ENCODE measurements at regions not wholly inside any gene's neighbourhood (a gene's known extent, or its start where the extent isn't known, plus 50 kb on each side); places are given as distances from the start of the nearest gene placed in this dataset.

GRCh38 chr7:131182446-131183058, 145.1 kb upstream of the MKLN1 start:
- RAD21 ChIA-PET (ENCODE audit: low non-redundant PET in 1 of 2, low total read pairs in 2 of 2, uncharacterized antibody in 2 of 2, unreplicated experiment in 2 of 2), result no interaction called here
- Histone ChIP-seq H3K27ac (ENCODE audit: low read depth, low read length) (no peak overlapping the region), H3K4me3 (replicated peaks in 1 of 2; ENCODE audit: low read depth in 1 of 2, low read length in 2 of 2) (no peak overlapping the region), H3K36me3 (ENCODE audit: control insufficient read depth in 1 of 2, insufficient read depth in 2 of 2, low read length in 2 of 2) (no peaks in the 10 kb centered on the region), H3K9me3 (ENCODE audit: control insufficient read depth in 1 of 2, insufficient read depth in 1 of 2, low read depth in 1 of 2, low read length in 2 of 2) (no peaks in the 10 kb centered on the region), H3K4me2 (ENCODE audit: low read length) (no peak overlapping the region), H3K9me2 (ENCODE audit: insufficient read depth) (no peaks in the 10 kb centered on the region), H3K79me2 (ENCODE audit: insufficient read depth, low read length) (no peaks in the 10 kb centered on the region), H2AFZ (ENCODE audit: low read depth, low read length, poor library complexity, severe bottlenecking) (no peak overlapping the region), H3K27me3 (ENCODE audit: insufficient read depth, low read length) (no peaks in the 10 kb centered on the region), H3K9ac (ENCODE audit: low read length) (no peak overlapping the region), H4K20me1 (ENCODE audit: insufficient read depth) (no peaks in the 10 kb centered on the region), H3K4me1 (ENCODE audit: control insufficient read depth in 1 of 2, insufficient read depth in 2 of 2, low read length in 2 of 2) (peaks cover 6 to 10% of the 10 kb centered on the region in 2 experiments)
- POLR2A ChIA-PET, result no interaction called here
- intact Hi-C loops (cut with micrococcal nuclease), result no loop called here
- ATAC-seq (no peak), DNase-seq (ENCODE audit: low read depth, low spot score) (no peak)
- BruUV-seq (replicated peaks), result no TSS peak
- CTCF ChIA-PET, result no interaction called here
- TF ChIP-seq RAD21 (IDR thresholded peaks at IDR 0.05; ENCODE audit: low read depth), result no peak
- no peak for TF ChIP-seq CBX3 (IDR thresholded peaks at IDR 0.05; ENCODE audit: low read depth)
- TF ChIP-seq SRF (IDR thresholded peaks at IDR 0.05; ENCODE audit: low read depth), result no peak
- TF ChIP-seq REST (IDR thresholded peaks at IDR 0.05; ENCODE audit: low read depth), result no peak
- no peak for TF ChIP-seq POLR2AphosphoS5 (IDR thresholded peaks at IDR 0.05; ENCODE audit: low read depth, low read length)
- TF ChIP-seq ATF3 (IDR thresholded peaks at IDR 0.05), result no peak

- no peaks in the 10 kb centered on the region for H3K9me2 ChIP-seq (ENCODE audit: insufficient read depth)
- H3K27me3 ChIP-seq (ENCODE audit: insufficient read depth, low read length), result no peaks in the 10 kb centered on the region
- no peak overlapping the region for H3K4me3 ChIP-seq (replicated peaks in 1 of 2; ENCODE audit: low read depth in 1 of 2, low read length in 2 of 2)
- H2AFZ ChIP-seq (ENCODE audit: low read depth, low read length, poor library complexity, severe bottlenecking), result no peak overlapping the region
- H3K9me3 ChIP-seq (ENCODE audit: control insufficient read depth in 1 of 2, insufficient read depth in 1 of 2, low read depth in 1 of 2, low read length in 2 of 2), result no peaks in the 10 kb centered on the region
- H3K36me3 ChIP-seq (ENCODE audit: control insufficient read depth in 1 of 2, insufficient read depth in 2 of 2, low read length in 2 of 2), result no peaks in the 10 kb centered on the region
- no peak for ATAC-seq
- DNase-seq (ENCODE audit: low read depth, low spot score), result no peak
- H4K20me1 ChIP-seq (ENCODE audit: insufficient read depth), result no peaks in the 10 kb centered on the region
- intact Hi-C loops (cut with micrococcal nuclease), result no loop called here
- POLR2A ChIA-PET, result no interaction called here
- no peak for TF ChIP-seq JUND (IDR thresholded peaks at IDR 0.05)
- no peak overlapping the region for H3K9ac ChIP-seq (ENCODE audit: low read length)
- peaks cover 11 to 16% of the 10 kb centered on the region in 2 experiments for H3K4me1 ChIP-seq (ENCODE audit: control insufficient read depth in 1 of 2, insufficient read depth in 2 of 2, low read length in 2 of 2)
- BruUV-seq (replicated peaks), result no TSS peak
- no peak overlapping the region for H3K27ac ChIP-seq (ENCODE audit: low read depth, low read length)
- RAD21 ChIA-PET (ENCODE audit: low non-redundant PET in 1 of 2, low total read pairs in 2 of 2, uncharacterized antibody in 2 of 2, unreplicated experiment in 2 of 2), result no interaction called here
- CTCF ChIA-PET, result no interaction called here
- no peak overlapping the region for H3K4me2 ChIP-seq (ENCODE audit: low read length)
- H3K79me2 ChIP-seq (ENCODE audit: insufficient read depth, low read length), result no peaks in the 10 kb centered on the region
Measured at GRCh38 chr7:131183072-131183471, 144.6 kb upstream of the MKLN1 start.
